Nephron progenitor cell (in vitro differentiated cells): ENCODE measurements at regions not wholly inside any gene's neighbourhood (a gene's known extent, or its start where the extent isn't known, plus 50 kb on each side); places are given as distances from the start of the nearest gene placed in this dataset.

Source experiments
- DNase-seq: peaks from one replicate; pipeline ENCODE4 v3.0.0; 2021
- H3K27ac Mint-ChIP-seq: 2 replicates; pipeline ENCODE4 v1.8.0; 2021; ENCODE audit warnings: mild to moderate bottlenecking, moderate library complexity, mixed read lengths
- H3K27me3 Mint-ChIP-seq: 2 replicates; pipeline ENCODE4 v1.8.0; 2021; ENCODE audit warnings: mild to moderate bottlenecking, low read depth, mixed read lengths; ENCODE audit not compliant: poor library complexity
- H3K36me3 Mint-ChIP-seq: 2 replicates; pipeline ENCODE4 v1.8.0; 2021; ENCODE audit warnings: low read depth, mixed read lengths
- H3K4me1 Mint-ChIP-seq: 2 replicates; pipeline ENCODE4 v1.8.0; 2021; ENCODE audit warnings: mixed read lengths
- H3K4me3 Mint-ChIP-seq: 2 replicates; pipeline ENCODE4 v1.8.0; 2021; ENCODE audit warnings: mild to moderate bottlenecking, moderate library complexity, mixed read lengths
- H3K9me3 Mint-ChIP-seq: 2 replicates; pipeline ENCODE4 v1.8.0; 2021; ENCODE audit warnings: mild to moderate bottlenecking, moderate library complexity, mixed read lengths
- TF ChIP-seq, protein P1 (sequence below): fragments of 200-600 bp; sonication (generic); IDR thresholded peaks from 2 replicates; pipeline ENCODE4 v1.5.0; 2021; ENCODE audit warnings: antibody characterized with exemption

GRCh38 chr13:77386046-77386445 is 59.2 kb upstream of the MYCBP2 start:
- Mint-ChIP-seq H3K9me3 (no peaks in the 10 kb centered on the region), H3K36me3 (no peaks in the 10 kb centered on the region), H3K4me1 (no peaks in the 10 kb centered on the region), H3K27me3 (peaks cover 7% of the 10 kb centered on the region), H3K4me3 (no peak overlapping the region), H3K27ac (no peak overlapping the region)
- no peak for DNase-seq
- TF ChIP-seq, protein P1, sequence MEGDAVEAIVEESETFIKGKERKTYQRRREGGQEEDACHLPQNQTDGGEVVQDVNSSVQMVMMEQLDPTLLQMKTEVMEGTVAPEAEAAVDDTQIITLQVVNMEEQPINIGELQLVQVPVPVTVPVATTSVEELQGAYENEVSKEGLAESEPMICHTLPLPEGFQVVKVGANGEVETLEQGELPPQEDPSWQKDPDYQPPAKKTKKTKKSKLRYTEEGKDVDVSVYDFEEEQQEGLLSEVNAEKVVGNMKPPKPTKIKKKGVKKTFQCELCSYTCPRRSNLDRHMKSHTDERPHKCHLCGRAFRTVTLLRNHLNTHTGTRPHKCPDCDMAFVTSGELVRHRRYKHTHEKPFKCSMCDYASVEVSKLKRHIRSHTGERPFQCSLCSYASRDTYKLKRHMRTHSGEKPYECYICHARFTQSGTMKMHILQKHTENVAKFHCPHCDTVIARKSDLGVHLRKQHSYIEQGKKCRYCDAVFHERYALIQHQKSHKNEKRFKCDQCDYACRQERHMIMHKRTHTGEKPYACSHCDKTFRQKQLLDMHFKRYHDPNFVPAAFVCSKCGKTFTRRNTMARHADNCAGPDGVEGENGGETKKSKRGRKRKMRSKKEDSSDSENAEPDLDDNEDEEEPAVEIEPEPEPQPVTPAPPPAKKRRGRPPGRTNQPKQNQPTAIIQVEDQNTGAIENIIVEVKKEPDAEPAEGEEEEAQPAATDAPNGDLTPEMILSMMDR, result no peak

GRCh38 chr13:77384999-77385398 is 58.1 kb upstream of the MYCBP2 start:
- no peaks in the 10 kb centered on the region for H3K36me3 Mint-ChIP-seq
- no peaks in the 10 kb centered on the region for H3K9me3 Mint-ChIP-seq
- peaks cover 7% of the 10 kb centered on the region for H3K27me3 Mint-ChIP-seq
- no peak overlapping the region for H3K27ac Mint-ChIP-seq
- TF ChIP-seq, protein P1, result no peak
- no peak for DNase-seq
- no peak overlapping the region for H3K4me3 Mint-ChIP-seq
- H3K4me1 Mint-ChIP-seq, result no peaks in the 10 kb centered on the region

DNA sequence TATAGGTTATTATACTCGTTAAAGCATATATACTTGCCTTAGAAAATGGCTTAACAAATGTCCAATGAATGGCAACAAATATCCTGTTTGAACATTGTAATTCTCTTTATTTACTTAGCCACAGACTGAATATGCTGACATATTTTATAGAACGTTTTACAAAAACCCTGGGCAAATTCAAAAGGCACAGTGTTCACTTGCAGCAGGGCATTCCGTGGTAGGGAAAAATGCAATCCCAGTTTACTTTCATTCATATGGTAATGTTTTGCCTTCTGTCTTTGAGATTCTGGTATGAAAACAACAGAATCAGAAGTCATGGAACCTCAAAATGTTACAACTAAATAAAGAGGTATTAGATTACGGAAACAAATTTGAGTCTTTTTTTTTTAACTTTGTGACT is 56.2 kb upstream of the MYCBP2 start:
- Mint-ChIP-seq H3K9me3 (no peaks in the 10 kb centered on the region), H3K27me3 (no peaks in the 10 kb centered on the region), H3K4me3 (no peak overlapping the region), H3K27ac (no peak overlapping the region), H3K4me1 (no peaks in the 10 kb centered on the region), H3K36me3 (no peaks in the 10 kb centered on the region)
- TF ChIP-seq, protein P1, result no peak
- no peak for DNase-seq

- TF ChIP-seq, protein P1, result no peak
- Mint-ChIP-seq H3K4me3 (no peak overlapping the region), H3K9me3 (no peaks in the 10 kb centered on the region), H3K27ac (no peak overlapping the region), H3K4me1 (no peaks in the 10 kb centered on the region), H3K27me3 (peaks cover 7% of the 10 kb centered on the region), H3K36me3 (no peaks in the 10 kb centered on the region)
- DNase-seq, result no peak
These were observed 54.2 kb upstream of the MYCBP2 start for GRCh38 chr13:77381059-77381458.

DNA sequence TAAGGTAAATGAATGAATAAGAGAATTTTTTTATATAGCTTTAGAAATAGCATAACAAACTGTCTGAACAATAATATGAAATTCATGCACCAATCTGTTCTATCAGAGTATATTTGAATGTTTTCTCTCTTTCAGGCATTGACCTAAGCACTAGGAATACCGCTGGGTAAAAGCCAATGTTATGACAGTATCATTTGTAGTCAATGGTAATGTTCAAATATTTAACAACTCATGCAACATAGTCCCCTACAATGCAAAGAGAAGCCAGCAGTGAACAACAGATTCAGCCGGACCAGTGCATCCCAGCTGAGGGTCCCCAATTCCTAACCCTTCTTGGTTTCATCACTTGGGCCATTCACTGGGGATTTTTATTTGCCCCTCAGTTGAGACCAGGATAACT is 52.6 kb upstream of the MYCBP2 start:
- no peaks in the 10 kb centered on the region for H3K4me1 Mint-ChIP-seq
- peaks cover 7% of the 10 kb centered on the region for H3K27me3 Mint-ChIP-seq
- no peak overlapping the region for H3K27ac Mint-ChIP-seq
- no peaks in the 10 kb centered on the region for H3K9me3 Mint-ChIP-seq
- H3K4me3 Mint-ChIP-seq, result no peak overlapping the region
- no peaks in the 10 kb centered on the region for H3K36me3 Mint-ChIP-seq
- TF ChIP-seq, protein P1, result no peak
- no peak for DNase-seq

GRCh38 chr13:77378662-77379061 is 51.8 kb upstream of the MYCBP2 start:
- H3K4me1 Mint-ChIP-seq, result no peaks in the 10 kb centered on the region
- DNase-seq, result no peak
- H3K36me3 Mint-ChIP-seq, result no peaks in the 10 kb centered on the region
- no peak overlapping the region for H3K4me3 Mint-ChIP-seq
- no peaks in the 10 kb centered on the region for H3K9me3 Mint-ChIP-seq
- no peak overlapping the region for H3K27ac Mint-ChIP-seq
- TF ChIP-seq, protein P1, result no peak
- peaks cover 7% of the 10 kb centered on the region for H3K27me3 Mint-ChIP-seq
